NCI-H774 (cell line): ENCODE measurements at regions not wholly inside any gene's neighbourhood (a gene's known extent, or its start where the extent isn't known, plus 50 kb on each side); places are given as distances from the start of the nearest gene placed in this dataset.

Experiments
- DNase-seq: peaks from one replicate; lab custom pipeline; 2025; lab: John Stamatoyannopoulos, UW

DNA sequence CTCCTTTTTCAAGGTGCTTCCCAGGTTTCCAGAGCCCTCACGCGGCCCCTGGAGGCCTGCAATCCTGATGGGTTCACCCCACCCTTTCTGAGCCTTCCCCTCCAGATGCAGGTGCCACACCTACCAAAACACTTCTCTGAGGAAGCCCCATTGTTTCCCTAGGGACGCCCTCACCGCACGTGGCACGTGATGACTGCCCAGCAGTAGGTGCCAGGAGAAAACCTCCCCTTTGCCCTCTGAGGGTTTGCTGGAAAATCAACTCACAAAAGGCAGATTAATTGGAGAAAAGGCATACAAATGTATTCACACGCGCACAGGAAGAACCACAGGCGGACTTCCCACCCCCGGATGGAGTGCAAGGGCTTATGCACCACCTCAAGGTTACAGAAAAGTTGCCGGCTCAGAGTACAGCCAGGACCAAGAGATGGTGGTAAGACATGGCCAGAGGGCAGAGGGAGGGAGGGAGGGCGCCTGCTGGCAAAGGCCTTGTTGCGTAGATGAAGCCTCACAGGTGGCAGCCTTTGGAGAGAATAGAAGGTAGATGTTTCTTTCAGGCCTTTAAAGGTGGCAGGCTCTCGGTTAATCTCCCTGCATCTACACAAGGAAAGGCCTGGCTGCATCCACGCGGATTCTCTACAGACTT, 269.4 kb upstream of the RAB6C start:
- DNase-seq = no peak

DNA sequence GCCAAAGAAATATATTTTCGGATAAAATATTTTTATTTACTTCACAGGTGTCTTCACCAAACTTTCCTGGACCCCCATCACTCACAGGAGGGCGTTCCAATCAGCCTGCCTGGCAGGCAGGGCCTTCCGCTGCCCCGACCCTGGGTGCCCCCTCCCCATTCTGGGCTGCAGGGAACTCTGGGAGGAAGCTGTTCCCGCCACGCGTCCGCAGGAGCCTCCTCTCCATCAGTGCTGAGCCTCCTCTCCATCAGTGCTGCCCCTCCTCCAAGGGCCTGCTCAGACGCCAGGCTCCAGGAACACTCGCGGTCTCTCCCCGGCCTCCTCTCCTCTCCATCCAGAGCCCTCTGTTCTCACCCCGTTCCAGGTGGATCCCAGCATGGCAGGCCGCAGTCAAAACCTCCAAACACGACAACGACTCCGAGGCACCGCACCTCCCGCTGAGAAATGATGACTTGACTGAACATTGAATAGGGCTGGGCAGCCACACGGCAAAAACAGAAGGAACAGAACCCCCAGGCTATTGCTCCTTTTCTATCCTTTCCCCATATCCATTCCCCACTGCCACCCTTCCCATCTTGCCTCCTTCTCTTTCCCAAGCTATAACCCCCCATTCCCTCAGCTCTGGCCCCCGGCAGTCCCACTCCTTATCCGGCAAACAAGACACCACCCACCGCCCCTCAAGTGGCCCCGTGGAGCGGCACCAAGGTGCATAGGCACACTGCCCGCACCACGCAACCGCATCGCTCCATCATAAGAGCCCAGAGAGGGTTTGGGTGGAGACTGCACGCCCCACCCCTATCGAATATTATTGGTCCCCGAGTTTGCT, 268.6 kb upstream of the RAB6C start:
- no peak for DNase-seq

DNA sequence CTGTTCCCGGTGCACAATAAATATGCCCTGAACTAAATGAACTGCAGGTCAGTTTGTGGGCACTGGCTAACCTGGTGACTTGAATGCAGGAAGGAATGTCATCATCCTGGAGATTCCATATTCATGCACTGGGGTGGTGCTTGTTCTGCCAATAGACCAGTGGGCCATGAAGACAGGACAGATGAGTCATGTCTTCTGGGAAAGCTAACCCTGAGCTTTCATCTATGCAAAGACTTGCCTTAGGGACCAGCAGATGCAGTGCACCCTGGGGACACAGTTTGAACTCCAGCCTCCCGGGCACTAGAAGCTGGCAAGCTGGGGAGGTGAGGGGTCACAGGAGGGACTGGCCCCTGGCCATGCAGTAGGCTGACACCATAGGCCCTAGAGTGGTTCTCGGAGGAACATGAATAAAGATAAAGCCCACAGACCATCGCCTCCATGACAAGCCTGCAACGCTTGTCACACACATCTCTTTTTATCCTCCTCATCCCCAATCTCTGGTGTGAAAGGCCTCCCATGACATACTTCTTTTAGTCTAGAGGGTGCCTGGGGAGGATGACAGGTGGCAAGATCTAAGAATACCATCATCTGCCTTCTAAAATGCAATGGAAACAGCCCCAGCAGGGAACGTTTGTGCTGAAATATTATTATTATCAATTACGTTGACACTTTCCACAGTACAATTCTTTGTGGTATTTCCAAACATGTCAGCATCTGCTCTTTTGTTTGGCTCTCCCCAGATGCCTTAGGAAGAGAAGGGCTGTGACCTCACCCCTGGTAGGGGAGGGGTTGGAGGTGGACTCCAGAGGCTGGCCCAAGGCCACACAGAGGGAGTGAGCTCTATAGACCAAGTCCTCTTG, 267.4 kb upstream of the RAB6C start:
- DNase-seq = no peak

DNA sequence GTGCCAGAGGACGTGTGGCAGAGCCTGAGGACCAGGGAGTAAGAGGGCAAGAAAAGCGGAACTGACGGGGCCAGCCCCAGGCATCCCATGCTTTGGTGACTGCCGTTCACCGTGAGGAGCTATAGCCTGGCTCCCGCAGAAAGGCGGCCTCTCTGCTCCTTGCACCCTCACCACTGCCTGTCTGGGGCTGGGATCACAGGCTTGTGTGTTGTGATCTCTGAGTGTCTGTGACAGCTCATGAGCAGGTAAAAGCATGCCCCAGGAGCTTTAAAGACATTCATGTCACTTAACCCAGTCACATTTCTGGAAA, 266.8 kb upstream of the RAB6C start:
- DNase-seq = no peak

DNA sequence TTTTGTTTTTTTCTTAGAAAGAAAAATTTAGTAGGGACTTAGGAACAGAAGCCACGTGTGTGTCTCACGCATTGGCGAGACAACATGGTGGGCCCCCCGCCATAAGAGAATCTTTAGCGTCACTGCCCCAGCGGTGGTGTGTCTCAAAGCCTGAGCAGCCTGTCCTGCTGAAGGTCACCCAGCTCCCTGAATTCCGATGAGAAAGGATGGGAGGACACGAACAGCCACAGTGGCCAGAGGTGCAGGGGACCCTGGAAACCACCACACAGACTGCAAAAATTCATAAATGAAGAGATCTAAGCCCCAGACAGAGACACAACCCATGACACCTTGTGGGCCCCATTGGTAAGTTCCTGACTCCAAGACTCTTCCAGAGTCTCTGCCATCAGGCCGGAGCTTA, 266.1 kb upstream of the RAB6C start:
- DNase-seq = no peak

GRCh38 chr2:129716781-129717559, 262.5 kb upstream of the RAB6C start:
- no peak for DNase-seq

GRCh38 chr2:129717560-129718130, 261.8 kb upstream of the RAB6C start:
- DNase-seq = no peak

DNA sequence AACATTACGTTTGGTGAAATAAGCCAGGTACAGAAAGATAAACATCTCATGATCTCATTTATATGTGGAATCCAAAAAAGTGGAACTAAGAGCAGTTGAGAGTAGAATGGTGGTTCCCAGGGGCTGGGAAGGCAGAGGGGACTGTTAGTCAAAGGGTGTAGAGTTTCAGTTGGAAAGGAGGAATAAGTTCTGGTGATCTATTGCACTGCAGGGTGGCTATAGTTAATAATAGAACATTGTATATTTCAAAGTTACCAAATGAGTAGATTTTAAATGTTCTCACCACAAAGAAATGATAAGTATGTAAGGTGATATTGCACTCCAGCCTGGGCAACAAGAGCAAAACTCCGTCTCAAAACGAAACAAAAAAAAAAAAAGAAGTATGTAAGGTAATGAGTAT, 260.1 kb upstream of the RAB6C start:
- DNase-seq = no peak

- DNase-seq = no peak
Measured at GRCh38 chr2:129720360-129720759, 259.1 kb upstream of the RAB6C start.

DNA sequence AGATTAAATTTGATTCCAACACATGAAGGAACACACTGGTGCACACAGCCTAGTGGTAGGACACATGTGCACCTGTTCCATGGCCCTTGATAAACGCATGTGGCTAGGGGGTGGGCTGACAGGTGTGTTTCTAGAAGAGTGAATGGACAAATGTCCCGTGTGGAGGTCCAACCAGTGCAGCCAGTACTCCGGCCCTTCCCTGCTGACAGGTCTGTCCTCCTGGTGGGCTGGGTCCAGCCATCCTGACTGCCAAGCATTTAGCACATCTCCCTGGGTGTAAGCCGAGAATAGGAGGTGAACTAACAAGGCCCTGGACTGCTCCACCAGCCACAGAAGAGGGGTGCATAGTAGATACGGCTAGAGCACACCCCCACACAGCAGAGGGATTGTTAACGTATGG, 258.7 kb upstream of the RAB6C start:
- no peak for DNase-seq

DNA sequence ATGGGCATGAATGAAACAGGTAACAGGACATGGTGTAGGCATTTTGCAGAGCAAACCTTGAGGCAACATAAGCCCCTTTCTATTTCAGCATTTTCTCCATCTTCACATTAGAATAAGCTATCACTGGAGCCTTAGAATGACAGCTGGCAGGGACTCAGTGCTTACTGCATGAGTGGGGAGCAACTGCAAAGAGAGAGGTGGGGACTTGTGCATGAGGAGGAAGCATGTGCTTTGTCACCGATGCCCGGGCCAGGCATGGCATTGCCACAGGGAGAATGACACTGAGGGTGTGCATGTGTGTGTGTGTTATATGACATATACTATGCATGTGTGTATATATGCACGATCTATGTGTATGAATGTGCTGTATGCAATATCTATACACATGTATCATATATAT, 258.2 kb upstream of the RAB6C start:
- no peak for DNase-seq

DNA sequence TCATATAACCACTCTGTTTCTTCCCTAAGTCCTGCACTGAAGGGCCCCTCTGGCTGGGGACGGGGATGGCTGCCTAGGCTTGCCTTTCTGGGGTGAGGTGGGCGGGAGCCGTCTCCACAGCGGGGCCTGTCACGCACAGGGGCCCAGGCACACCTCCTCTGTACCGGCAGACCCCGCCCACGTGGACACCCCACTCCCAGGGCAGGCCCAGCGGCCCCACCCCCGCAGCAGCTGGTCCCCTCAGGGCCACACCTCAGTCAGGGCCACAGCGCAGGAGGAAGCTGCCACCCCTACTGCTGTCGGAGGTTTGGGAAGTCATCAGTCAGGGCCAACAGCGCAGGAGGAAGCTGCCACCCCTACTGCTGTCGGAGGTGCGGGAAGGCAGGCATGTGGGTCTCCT, 257.6 kb upstream of the RAB6C start:
- DNase-seq = no peak

DNA sequence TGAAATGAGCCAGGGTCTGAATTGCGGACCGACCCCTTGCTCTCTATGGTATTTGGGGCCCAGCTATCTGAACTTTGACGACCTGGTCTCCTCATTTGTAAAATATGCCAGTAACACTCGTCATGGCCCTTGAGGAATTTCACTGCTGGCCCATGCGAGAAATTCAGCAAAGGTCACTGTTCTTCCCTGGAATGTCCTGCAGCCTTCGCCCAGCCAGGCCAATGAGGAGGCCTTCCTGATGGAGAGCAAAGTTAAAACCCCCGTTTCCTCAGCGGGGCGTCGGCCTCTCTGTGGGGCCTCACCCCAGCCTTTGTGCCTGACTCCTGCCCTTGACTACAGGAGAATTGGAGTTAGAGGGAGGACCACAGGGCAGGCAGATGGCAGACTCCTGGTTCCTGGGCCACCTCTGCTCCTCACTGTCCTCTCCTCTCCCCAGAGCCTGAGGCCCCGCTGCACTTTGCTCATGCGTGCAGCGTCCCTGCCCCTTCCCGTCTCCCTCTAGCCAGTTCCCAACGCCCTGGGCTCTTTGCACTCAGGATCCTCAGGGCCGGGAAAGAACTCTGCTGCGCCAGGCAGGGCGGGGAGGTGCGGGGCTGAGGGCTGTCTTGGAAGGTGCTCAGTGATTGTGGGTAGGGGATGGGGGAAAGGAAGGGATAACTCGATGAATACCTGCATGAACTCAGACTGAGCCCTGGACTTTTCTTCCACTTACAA, 257.0 kb upstream of the RAB6C start:
- DNase-seq = no peak

GRCh38 chr2:129723277-129724020, 256.0 kb upstream of the RAB6C start:
- no peak for DNase-seq

DNA sequence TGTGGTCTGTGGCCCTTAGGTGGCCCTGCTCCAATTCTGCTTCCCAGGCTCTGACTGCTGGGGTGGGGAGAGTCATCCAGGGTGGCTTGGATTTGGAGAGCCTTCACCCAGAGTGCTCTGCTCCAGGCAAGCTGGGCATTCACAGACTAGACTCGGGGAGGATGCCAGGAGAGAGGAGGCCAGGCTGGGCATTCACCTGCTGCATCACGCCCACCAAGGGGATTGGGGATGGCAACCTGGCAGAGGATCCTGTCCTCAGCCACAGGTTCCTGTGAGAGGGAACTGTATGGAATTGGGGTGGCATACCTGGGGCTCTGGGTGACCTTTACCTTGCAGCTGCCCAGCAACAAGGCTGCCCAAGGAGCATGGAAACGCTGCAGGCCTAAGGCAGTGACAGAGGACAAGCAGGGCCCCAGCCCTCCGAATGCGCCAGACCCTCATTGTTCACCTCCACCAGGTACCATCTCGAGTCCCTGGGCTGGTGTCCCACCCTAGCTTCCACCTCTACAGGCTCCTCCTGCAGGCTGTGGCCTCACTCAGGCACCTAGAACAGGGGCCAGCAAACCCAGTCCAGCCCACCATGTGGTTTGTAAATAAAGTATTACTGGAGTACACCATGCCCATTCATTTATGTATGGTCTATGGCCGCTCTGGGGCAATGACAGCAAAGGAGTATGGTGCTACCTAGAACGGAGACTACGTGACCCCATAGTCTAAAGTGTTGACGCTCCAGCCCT, 255.3 kb upstream of the RAB6C start:
- no peak for DNase-seq

- no peak for DNase-seq
Measured at GRCh38 chr2:129726216-129726615, 253.2 kb upstream of the RAB6C start.

- DNase-seq = no peak
Measured at GRCh38 chr2:129727286-129727685, 252.2 kb upstream of the RAB6C start.

DNA sequence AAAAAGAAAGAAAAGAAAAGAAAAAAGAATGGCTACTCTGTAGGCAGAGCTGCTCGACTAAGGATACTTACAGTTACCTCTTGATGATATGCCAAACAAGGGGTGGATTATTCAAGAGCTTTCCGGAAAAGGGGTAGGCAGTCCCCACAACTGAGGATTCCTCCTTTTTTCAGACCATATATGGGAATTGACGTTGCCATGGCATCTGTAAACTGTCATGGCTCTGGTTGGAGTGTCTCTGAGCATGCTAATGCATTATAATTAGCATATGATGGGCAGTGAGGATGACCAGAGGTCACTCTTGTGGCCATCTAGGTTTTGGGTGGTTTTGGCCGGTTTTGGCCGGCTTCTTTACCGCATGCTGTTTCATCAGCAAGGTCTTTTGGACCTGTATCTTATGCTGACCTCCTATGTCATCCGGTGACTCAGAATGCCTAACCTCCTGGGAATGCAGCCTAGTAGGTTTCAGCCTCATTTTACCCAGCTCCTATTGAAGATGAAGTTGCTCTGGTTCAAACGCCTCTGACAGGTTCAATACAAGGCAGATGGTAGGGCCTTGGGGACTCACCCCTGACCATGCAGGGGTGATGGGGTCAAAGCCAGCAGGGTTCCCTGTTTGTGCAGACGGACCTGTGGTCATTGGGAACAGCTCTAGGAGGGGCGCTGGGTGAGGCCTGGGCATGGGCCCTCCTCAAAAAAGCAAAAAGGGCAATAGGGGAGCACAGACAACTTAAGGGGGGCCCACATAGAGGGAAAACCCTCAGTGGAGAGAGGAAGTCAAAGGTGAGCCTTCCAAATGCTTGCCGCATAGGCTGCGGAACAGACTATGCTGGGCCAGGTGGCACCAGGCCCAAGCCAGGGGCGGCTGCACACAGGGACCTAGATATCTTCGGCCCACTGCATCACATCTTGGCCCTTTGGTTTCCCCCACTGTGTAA, 251.2 kb upstream of the RAB6C start:
- DNase-seq = no peak

DNA sequence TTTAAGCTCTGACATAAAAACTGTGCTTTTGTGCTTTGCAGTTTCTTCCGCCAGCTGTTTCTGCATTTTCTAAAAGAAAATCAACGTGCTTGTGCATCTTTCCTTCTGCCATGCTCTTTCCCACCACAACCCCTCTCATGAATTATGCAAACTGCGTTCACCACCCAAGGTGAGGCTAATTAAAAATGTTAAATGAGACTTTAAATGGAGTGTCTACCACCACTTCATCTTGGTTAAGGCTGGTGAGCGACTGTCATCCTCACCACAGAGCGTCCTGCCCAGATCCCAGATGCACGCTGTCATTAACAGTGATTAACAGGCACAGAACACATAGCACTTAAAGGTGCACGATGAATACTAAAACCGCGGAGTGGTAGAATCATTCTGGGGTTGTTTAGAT, 250.5 kb upstream of the RAB6C start:
- DNase-seq = no peak
